ENCODE measurements at regions not wholly inside any gene's neighbourhood (a gene's known extent, or its start where the extent isn't known, plus 50 kb on each side); places are given as distances from the start of the nearest gene placed in this dataset.

GRCh38 chr7:156577645-156578577 lies 62.7 kb upstream of the RNF32 start:
- Histone ChIP-seq H3K9me1 (replicated peaks; ENCODE audit: control insufficient read depth, extremely low read depth, insufficient read depth, low read length) (no peaks in the 10 kb centered on the region), H3K9me3 (replicated peaks; ENCODE audit: control insufficient read depth, insufficient read depth, low read length) (no peaks in the 10 kb centered on the region), H3K4me3 (replicated peaks in 1 of 3; ENCODE audit: insufficient read depth in 1 of 3, low read depth in 1 of 3, low read length in 3 of 3) (no peak overlapping the region), H2AFZ (ENCODE audit: low read depth, low read length) (no peak overlapping the region), H4K20me1 (replicated peaks; ENCODE audit: control insufficient read depth, extremely low read depth, insufficient read depth, low read length) (no peaks in the 10 kb centered on the region), H3K27me3 (ENCODE audit: control insufficient read depth in 2 of 2, insufficient read depth in 2 of 2, low read length in 2 of 2) (no peaks in the 10 kb centered on the region), H3K36me3 (ENCODE audit: control insufficient read depth in 2 of 2, extremely low read depth in 1 of 2, insufficient read depth in 2 of 2, low read length in 2 of 2) (no peaks in the 10 kb centered on the region), H3K4me2 (ENCODE audit: insufficient read depth, low read length) (no peak overlapping the region), H3K27ac (ENCODE audit: insufficient read depth, low read depth, low read length) (no peak overlapping the region), H3K9ac (replicated peaks; ENCODE audit: extremely low read depth, insufficient read depth, low read length) (no peak overlapping the region), H3K79me2 (ENCODE audit: control insufficient read depth, insufficient read depth, low read length) (no peaks in the 10 kb centered on the region), H3K4me1 (ENCODE audit: control insufficient read depth, extremely low read depth, insufficient read depth, low read length) (no peaks in the 10 kb centered on the region)
- intact Hi-C loops (cut with micrococcal nuclease) (no loop called here), dilution Hi-C loops (cut with MboI; ENCODE audit: extremely low pct_ligation_motif_present, low sequenced_read_pairs) (no loop called here)
- FAIRE-seq (no peak), DNase-seq (ENCODE audit: low read depth, low spot score) (no peak)
- POLR2A ChIA-PET: no interaction called here
- CTCF ChIA-PET: no interaction called here
- no TSS peak for BruUV-seq (replicated peaks)
- TF ChIP-seq POLR2AphosphoS5 (IDR thresholded peaks at IDR 0.05; ENCODE audit: insufficient read depth, low read depth, low read length) (no peak), CTCF (IDR thresholded peaks at IDR 0.05; ENCODE audit: extremely low read depth in 1 of 2, insufficient read depth in 1 of 2, low read depth in 1 of 2, low read length in 2 of 2) (no peak), JUN (IDR thresholded peaks at IDR 0.05; ENCODE audit: borderline replicate concordance, insufficient read depth, insufficient read length, low read depth) (no peak), MAX (IDR thresholded peaks at IDR 0.05; ENCODE audit: insufficient read depth, insufficient read length) (no peak), FOS (IDR thresholded peaks at IDR 0.05; ENCODE audit: borderline replicate concordance, insufficient read depth, low read length) (no peak), POLR2A (IDR thresholded peaks at IDR 0.05; ENCODE audit: low read depth, low read length) (no peak), EZH2 (IDR thresholded peaks at IDR 0.05; ENCODE audit: borderline replicate concordance, low read depth, low read length, severe bottlenecking) (no peak), MYC (IDR thresholded peaks at IDR 0.05; ENCODE audit: low read depth, low read length) (no peak), GATA2 (IDR thresholded peaks at IDR 0.05; ENCODE audit: insufficient read depth, insufficient read length, low read depth, low read length) (no peak)
